HG03159 (cell line): ENCODE measurements at regions not wholly inside any gene's neighbourhood (a gene's known extent, or its start where the extent isn't known, plus 50 kb on each side); places are given as distances from the start of the nearest gene placed in this dataset.

Source experiments
- ATAC-seq: cut with Tn5 transposase; IDR thresholded peaks from one replicate; pipeline ENCODE4 v1.9.1; 2021; ENCODE audit warnings: mild to moderate bottlenecking, moderate library complexity; ENCODE audit not compliant: unreplicated experiment

GRCh38 chr13:22369840-22370239, 699.0 kb downstream of the FGF9 start:
- ATAC-seq: no peak

GRCh38 chr13:22372261-22372660, 701.4 kb downstream of the FGF9 start:
- ATAC-seq: no peak

- ATAC-seq: no peak
These were observed 704.3 kb downstream of the FGF9 start for GRCh38 chr13:22375151-22375550.

GRCh38 chr13:22387899-22388298, 717.0 kb downstream of the FGF9 start:
- no peak for ATAC-seq

- no peak for ATAC-seq
These were observed 729.0 kb downstream of the FGF9 start for GRCh38 chr13:22399801-22400420.

GRCh38 chr13:22402682-22403081, 731.8 kb downstream of the FGF9 start:
- no peak for ATAC-seq

- ATAC-seq: no peak
These were observed 732.3 kb downstream of the FGF9 start for GRCh38 chr13:22403144-22403543.

GRCh38 chr13:22405891-22406290, 735.0 kb downstream of the FGF9 start:
- no peak for ATAC-seq

GRCh38 chr13:22412452-22412851, 741.6 kb downstream of the FGF9 start:
- no peak for ATAC-seq

GRCh38 chr13:22422023-22422422, 751.1 kb downstream of the FGF9 start:
- ATAC-seq: no peak

GRCh38 chr13:22422712-22423111, 751.8 kb downstream of the FGF9 start:
- no peak for ATAC-seq

- ATAC-seq: no peak
These were observed 752.4 kb downstream of the FGF9 start for GRCh38 chr13:22423261-22423660.

- ATAC-seq: no peak
These were observed 754.2 kb downstream of the FGF9 start for GRCh38 chr13:22425087-22425486.

- ATAC-seq: no peak
These were observed 753.7 kb upstream of the SGCG start for GRCh38 chr13:22427066-22427465.

GRCh38 chr13:22427783-22428182, 753.0 kb upstream of the SGCG start:
- ATAC-seq: no peak

GRCh38 chr13:22428188-22428828, 752.5 kb upstream of the SGCG start:
- ATAC-seq: no peak

GRCh38 chr13:22432690-22433089, 748.1 kb upstream of the SGCG start:
- no peak for ATAC-seq

GRCh38 chr13:22447132-22447886, 733.5 kb upstream of the SGCG start:
- ATAC-seq: no peak

GRCh38 chr13:22449251-22449650, 731.5 kb upstream of the SGCG start:
- ATAC-seq: no peak

GRCh38 chr13:22451327-22451741, 729.4 kb upstream of the SGCG start:
- no peak for ATAC-seq

- ATAC-seq: no peak
These were observed 726.2 kb upstream of the SGCG start for GRCh38 chr13:22454586-22454985.

- no peak for ATAC-seq
These were observed 725.7 kb upstream of the SGCG start for GRCh38 chr13:22455036-22455435.
